K562 (cell line): ENCODE measurements at regions not wholly inside any gene's neighbourhood (a gene's known extent, or its start where the extent isn't known, plus 50 kb on each side); places are given as distances from the start of the nearest gene placed in this dataset.

ENCODE experiments used
- ATAC-seq: fragments of 200-7000 bp; cut with Tn5 transposase; 3 replicates; pipeline ENCODE4 v1.9.1; 2020; ENCODE audit warnings: moderate library complexity
- BruUV-seq: library from RNA; stranded (reverse); fragments of 400-500 nt; replicated peaks from 2 replicates; lab custom pipeline; 2021; lab: Mats Ljungman, UMichigan
- CTCF ChIA-PET: fragments of 300-600 bp; formaldehyde crosslinking; extraction: SDS; loops from one replicate; lab custom pipeline; 2021; ENCODE audit warnings: low intra/inter-chr PET ratio; lab: Yijun Ruan, JAX
- POLR2A ChIA-PET: fragments of 300-600, 350-650 bp; sonication (Branson Sonifier 250); formaldehyde crosslinking; extraction: SDS; loops from one replicate; lab custom pipeline; 2021; ENCODE audit warnings: antibody characterized with exemption, inconsistent platforms; lab: Yijun Ruan, JAX
- DNase-seq, 4 experiments: peaks; one replicate each; pipeline versions ENCODE4 v3.0.0 to v3.0.0-alpha.2; 2011 to 2018; ENCODE audit warnings: low spot score in 3 of 4, mixed read lengths in 3 of 4; ENCODE audit errors: extremely low read depth in 1 of 4
- FAIRE-seq: peaks from 2 replicates; lab custom pipeline; 2011; peaks lifted over from hg19 to GRCh38; lab: Jason Lieb, UNC
- H2AFZ ChIP-seq: 2 replicates; pipeline ENCODE4 v1.6.0; 2011; ENCODE audit warnings: low read depth, low read length, control low read depth, inconsistent platforms
- H3K27ac ChIP-seq: fragments of 200-600 bp; 3 replicates; pipeline ENCODE4 v1.8.0; 2011; ENCODE audit warnings: low read depth, mild to moderate bottlenecking, control low read depth, inconsistent platforms, low read length, moderate library complexity, mixed read lengths; ENCODE audit errors: extremely low read depth
- H3K27me3 ChIP-seq, 2 experiments: fragments of 300-600 bp in 1 of 2; 2 replicates in 1 of 2; 3 replicates in 1 of 2; pipeline versions ENCODE4 v1.6.0 to v1.8.0; 2011; ENCODE audit warnings: inconsistent platforms in 2 of 2, low read length in 2 of 2, mild to moderate bottlenecking in 1 of 2, mixed read lengths in 1 of 2, moderate library complexity in 1 of 2; ENCODE audit not compliant: control insufficient read depth in 2 of 2, insufficient read depth in 2 of 2
- H3K36me3 ChIP-seq: fragments of 300-600 bp; 3 replicates; pipeline ENCODE4 v1.8.0; 2011; ENCODE audit warnings: mild to moderate bottlenecking, low read length, inconsistent platforms; ENCODE audit not compliant: control insufficient read depth, insufficient read depth
- H3K4me1 ChIP-seq, 2 experiments: fragments of 200-600 bp in 1 of 2; replicated peaks in 1 of 2; 2 replicates in 1 of 2; 3 replicates in 1 of 2; pipeline versions ENCODE4 v1.5.1 to v1.8.0; 2011; ENCODE audit warnings: inconsistent platforms in 2 of 2, low read length in 2 of 2, mild to moderate bottlenecking in 1 of 2, mixed read lengths in 1 of 2, moderate library complexity in 1 of 2; ENCODE audit not compliant: control insufficient read depth in 2 of 2, insufficient read depth in 2 of 2
- H3K4me2 ChIP-seq: 2 replicates; pipeline ENCODE4 v1.6.1; 2011; ENCODE audit warnings: low read length, control low read depth, inconsistent platforms, mixed read lengths; ENCODE audit not compliant: insufficient read depth
- H3K4me3 ChIP-seq: fragments of 200-600 bp; sonication (generic), shearing (Covaris generic); 2 replicates; pipeline ENCODE4 v1.5.1; 2016; ENCODE audit warnings: control low read depth, inconsistent platforms
- H3K79me2 ChIP-seq: fragments of 200-600 bp; 3 replicates; pipeline ENCODE4 v1.8.0; 2011; ENCODE audit warnings: low read length, inconsistent platforms; ENCODE audit not compliant: control insufficient read depth, insufficient read depth
- H3K9ac ChIP-seq, 2 experiments: 2 replicates each; pipeline versions ENCODE4 v1.6.0 to v1.6.1; 2011; ENCODE audit warnings: low read depth in 2 of 2, low read length in 2 of 2, control low read depth in 1 of 2, inconsistent platforms in 1 of 2, mild to moderate bottlenecking in 1 of 2, mixed read lengths in 1 of 2; ENCODE audit not compliant: insufficient read depth in 1 of 2
- H3K9me1 ChIP-seq: one replicate; pipeline ENCODE4 v1.6.0; 2011; ENCODE audit warnings: inconsistent platforms, mild to moderate bottlenecking, low read length, moderate library complexity; ENCODE audit not compliant: control insufficient read depth, insufficient read depth
- H3K9me3 ChIP-seq: replicated peaks from 2 replicates; pipeline ENCODE4 v1.5.1; 2011; ENCODE audit warnings: low read depth, low read length, inconsistent platforms; ENCODE audit not compliant: control insufficient read depth, insufficient read depth
- H4K20me1 ChIP-seq: replicated peaks from 2 replicates; pipeline ENCODE4 v1.6.1; 2011; ENCODE audit warnings: low read length, inconsistent platforms, mixed read lengths; ENCODE audit not compliant: control insufficient read depth, insufficient read depth
- ETS2 ChIP-seq: IDR thresholded peaks from 2 replicates; pipeline ENCODE4 v1.6.1; 2016; ENCODE audit warnings: borderline replicate concordance, missing genetic modification characterization, mild to moderate bottlenecking, moderate library complexity, missing compliant biosample characterization; ENCODE audit not compliant: poor library complexity, severe bottlenecking
- HDAC6 ChIP-seq: IDR thresholded peaks from 2 replicates; pipeline ENCODE4 v1.6.1; 2012; ENCODE audit warnings: low read depth, mild to moderate bottlenecking, control low read depth, inconsistent platforms, low read length, moderate library complexity
- IRF9 ChIP-seq: fragments of 450-650 bp; IDR thresholded peaks from 2 replicates; pipeline ENCODE4 v1.6.1; 2016; ENCODE audit warnings: missing biosample characterization, missing genetic modification characterization
- PKNOX1 ChIP-seq: fragments of 450-650 bp; IDR thresholded peaks from 2 replicates; pipeline ENCODE4 v1.6.1; 2016
- POU5F1 ChIP-seq: fragments of 150-350 bp; IDR thresholded peaks from 2 replicates; pipeline ENCODE4 v1.6.1; 2014; ENCODE audit warnings: borderline replicate concordance, low read length, low read depth, mild to moderate bottlenecking; ENCODE audit not compliant: partially characterized antibody
- SIN3A ChIP-seq, 2 experiments: fragments of 150-350 bp in 1 of 2; IDR thresholded peaks; 2 replicates each; pipeline ENCODE4 v1.6.1; 2011 to 2016; ENCODE audit warnings: borderline replicate concordance in 2 of 2, low read depth in 2 of 2, low read length in 2 of 2, mild to moderate bottlenecking in 2 of 2, moderate library complexity in 2 of 2; ENCODE audit not compliant: control insufficient read depth in 1 of 2
- ZBTB17 ChIP-seq: fragments of 450-650 bp; formaldehyde crosslinking; IDR thresholded peaks from 2 replicates; pipeline ENCODE4 v1.4.0; 2020; ENCODE audit warnings: mild to moderate bottlenecking
- ZNF277 ChIP-seq: fragments of 250-450 bp; sonication (Bioruptor Pico); IDR thresholded peaks from 2 replicates; pipeline ENCODE4 v1.8.0; 2022; ENCODE audit warnings: inconsistent platforms, mild to moderate bottlenecking, moderate library complexity, borderline replicate concordance
- ZNF561 ChIP-seq: fragments of 450-650 bp; formaldehyde crosslinking; conservative IDR thresholded peaks from 2 replicates; pipeline ENCODE4 v1.4.0; 2020; ENCODE audit warnings: mild to moderate bottlenecking, moderate library complexity
- ZNF780A ChIP-seq: fragments of 250-450 bp; sonication (Bioruptor Pico); IDR thresholded peaks from 2 replicates; pipeline ENCODE4 v1.5.0; 2021; ENCODE audit warnings: mild to moderate bottlenecking
- WGBS: fragments of 100-300 bp; shearing (Covaris generic); methylation state at CpG from one replicate; pipeline ENCODE4 v1.1.6; 2016; ENCODE audit warnings: low coverage, mixed read lengths; ENCODE audit not compliant: insufficient coverage; ENCODE audit errors: missing lambda C conversion rate; 5-methylcytosine and 5-hydroxymethylcytosine counted together
- in situ Hi-C: fragments of 300-500 bp; cut with MboI; formaldehyde crosslinking; loops from 4 replicates; pipeline ENCODE4 v1.15.0; 2018; ENCODE audit warnings: inconsistent platforms, mixed read lengths
- intact Hi-C: fragments of 100-400 bp; cut with micrococcal nuclease; formaldehyde crosslinking; loops from 2 replicates; pipeline ENCODE4 v1.14.2; 2022

- TF ChIP-seq HDAC6 (no peak), PKNOX1 (no peak), ZNF561 (CRISPR knock-in tag) (no peak), ZBTB17 (no peak)
Measured at GRCh38 chr5:7245121-7245651, 150.8 kb upstream of the ADCY2 start (continued).

- no peaks in the 10 kb centered on the region for H3K79me2 ChIP-seq
- H3K9ac ChIP-seq: no peak overlapping the region
- BruUV-seq: no TSS peak
- CTCF ChIA-PET: no interaction called here
- no peaks in the 10 kb centered on the region for H3K9me3 ChIP-seq
- ATAC-seq: no peak
- TF ChIP-seq POU5F1: no peak
- TF ChIP-seq ZNF561 (CRISPR knock-in tag): no peak
- no peak for TF ChIP-seq ZNF277 (CRISPR knock-in tag)
- TF ChIP-seq IRF9 (tag): no peak
- no peak for TF ChIP-seq ZNF780A (CRISPR knock-in tag)
- TF ChIP-seq ETS2 (tag): no peak
- TF ChIP-seq SIN3A (IDR thresholded peaks at IDR 0.05; ENCODE audit: borderline replicate concordance in 2 of 2, control insufficient read depth in 1 of 2, low read depth in 2 of 2, low read length in 2 of 2): no peak
- no peak overlapping the region for H3K27ac ChIP-seq
- no peak overlapping the region for H2AFZ ChIP-seq
- in situ Hi-C loops (no loop called here), intact Hi-C loops (no loop called here)
- DNase-seq: no peak
- no peaks in the 10 kb centered on the region for H3K27me3 ChIP-seq
- no peaks in the 10 kb centered on the region for H3K9me1 ChIP-seq
- H3K4me3 ChIP-seq: no peak overlapping the region
- no peak for FAIRE-seq
- H4K20me1 ChIP-seq: no peaks in the 10 kb centered on the region
- no peaks in the 10 kb centered on the region for H3K36me3 ChIP-seq
- H3K4me1 ChIP-seq: no peaks in the 10 kb centered on the region
- no peak overlapping the region for H3K4me2 ChIP-seq
- POLR2A ChIA-PET: no interaction called here
- WGBS: 0% methylated on average over 1 of the region's 1 CpG
Measured at GRCh38 chr5:7246287-7246686, 149.7 kb upstream of the ADCY2 start.
